SK-N-SH treated with all-trans-retinoic acid at 6 μM for 48 hours (cell line): ENCODE measurements at regions not wholly inside any gene's neighbourhood (a gene's known extent, or its start where the extent isn't known, plus 50 kb on each side); places are given as distances from the start of the nearest gene placed in this dataset.

Source experiments
- ATAC-seq: fragments of 200-7000 bp; cut with Tn5 transposase; 3 replicates; pipeline ENCODE4 v1.9.1; 2020; ENCODE audit warnings: mild to moderate bottlenecking, moderate library complexity
- BACH2 ChIP-seq: fragments of 250-450 bp; sonication (Bioruptor Pico); IDR thresholded peaks from 2 replicates; pipeline ENCODE4 v1.9.0; 2021; ENCODE audit warnings: mild to moderate bottlenecking, borderline replicate concordance
- CREB5 ChIP-seq: fragments of 250-450 bp; sonication (Bioruptor Pico); IDR thresholded peaks from 2 replicates; pipeline ENCODE4 v1.5.1; 2020; ENCODE audit warnings: low read depth, mild to moderate bottlenecking, moderate library complexity
- CSDC2 ChIP-seq: fragments of 250-450 bp; sonication (Bioruptor Pico); IDR thresholded peaks from 2 replicates; pipeline ENCODE4 v1.5.0; 2020; ENCODE audit warnings: mild to moderate bottlenecking, moderate library complexity
- CSRNP3 ChIP-seq: fragments of 250-450 bp; sonication (Bioruptor Pico); IDR thresholded peaks from 2 replicates; pipeline ENCODE4 v1.5.1; 2021; ENCODE audit warnings: mild to moderate bottlenecking, moderate library complexity
- ESRRG ChIP-seq: fragments of 250-450 bp; sonication (Bioruptor Pico); IDR thresholded peaks from 2 replicates; pipeline ENCODE4 v1.6.1; 2021; ENCODE audit warnings: mild to moderate bottlenecking
- PATZ1 ChIP-seq: fragments of 250-450 bp; sonication (Bioruptor Pico); IDR thresholded peaks from 2 replicates; pipeline ENCODE4 v1.8.0; 2020; ENCODE audit warnings: mild to moderate bottlenecking, moderate library complexity, borderline replicate concordance
- PPARA ChIP-seq: fragments of 250-450 bp; sonication (Bioruptor Pico); IDR thresholded peaks from 2 replicates; pipeline ENCODE4 v1.5.0; 2020; ENCODE audit warnings: mild to moderate bottlenecking, borderline replicate concordance
- RARB ChIP-seq: fragments of 250-450 bp; sonication (Bioruptor Pico); IDR thresholded peaks from 2 replicates; pipeline ENCODE4 v1.8.0; 2021; ENCODE audit warnings: mild to moderate bottlenecking, moderate library complexity
- SNAI2 ChIP-seq: fragments of 250-450 bp; sonication (Bioruptor Pico); IDR thresholded peaks from 2 replicates; pipeline ENCODE4 v1.5.0; 2020; ENCODE audit warnings: mild to moderate bottlenecking, moderate library complexity
- TCF4 ChIP-seq: fragments of 250-450 bp; sonication (Bioruptor Pico); IDR thresholded peaks from 2 replicates; pipeline ENCODE4 v1.8.0; 2021; ENCODE audit warnings: mild to moderate bottlenecking, moderate library complexity, borderline replicate concordance
- TOX ChIP-seq: fragments of 250-450 bp; sonication (Bioruptor Pico); IDR thresholded peaks from 2 replicates; pipeline ENCODE4 v1.8.0; 2021; ENCODE audit warnings: mild to moderate bottlenecking, moderate library complexity, borderline replicate concordance
- TSHZ2 ChIP-seq: fragments of 250-450 bp; sonication (Bioruptor Pico); IDR thresholded peaks from 2 replicates; pipeline ENCODE4 v1.5.0; 2020; ENCODE audit warnings: mild to moderate bottlenecking, moderate library complexity
- ZC3H10 ChIP-seq: fragments of 250-450 bp; sonication (Bioruptor Pico); IDR thresholded peaks from 2 replicates; pipeline ENCODE4 v1.5.1; 2021; ENCODE audit warnings: mild to moderate bottlenecking, moderate library complexity
- ZFP30 ChIP-seq: fragments of 450-650 bp; formaldehyde crosslinking; IDR thresholded peaks from 2 replicates; pipeline ENCODE4 v1.5.0; 2022; ENCODE audit warnings: mild to moderate bottlenecking, moderate library complexity
- ZNF565 ChIP-seq: fragments of 450-650 bp; formaldehyde crosslinking; conservative IDR thresholded peaks from 2 replicates; pipeline ENCODE4 v1.5.0; 2020; ENCODE audit warnings: low read depth, mild to moderate bottlenecking, moderate library complexity
- ZNF70 ChIP-seq: fragments of 450-650 bp; formaldehyde crosslinking; IDR thresholded peaks from 2 replicates; pipeline ENCODE4 v1.5.0; 2020; ENCODE audit warnings: mild to moderate bottlenecking, moderate library complexity
- ZNF8 ChIP-seq: fragments of 450-650 bp; formaldehyde crosslinking; IDR thresholded peaks from 2 replicates; pipeline ENCODE4 v1.5.0; 2020; ENCODE audit warnings: mild to moderate bottlenecking, moderate library complexity

- TF ChIP-seq CSRNP3 (CRISPR knock-in tag) = no peak
- TF ChIP-seq CSDC2 (CRISPR knock-in tag) = no peak
- TF ChIP-seq ZFP30 = no peak
These were observed 189.1 kb upstream of the KBTBD8 start (continued) for GRCh38 chr3:66808891-66809594.

GRCh38 chr3:66809595-66809958 lies 188.5 kb upstream of the KBTBD8 start:
- ATAC-seq = no peak
- TF ChIP-seq ZNF565 (no peak), TSHZ2 (CRISPR knock-in tag) (no peak), PATZ1 (CRISPR knock-in tag) (no peak), ZFP30 (no peak), BACH2 (no peak), ZC3H10 (CRISPR knock-in tag) (no peak), RARB (CRISPR knock-in tag) (no peak)

- ATAC-seq = no peak
These were observed 186.0 kb upstream of the KBTBD8 start for GRCh38 chr3:66812136-66812535.

GRCh38 chr3:66812741-66813140 lies 185.4 kb upstream of the KBTBD8 start:
- ATAC-seq = no peak
- no peak for TF ChIP-seq ZNF565
- TF ChIP-seq TOX (CRISPR knock-in tag) = no peak
- no peak for TF ChIP-seq CSDC2 (CRISPR knock-in tag)
- no peak for TF ChIP-seq ZNF70
- no peak for TF ChIP-seq PATZ1 (CRISPR knock-in tag)
- no peak for TF ChIP-seq ZFP30
- no peak for TF ChIP-seq PPARA
- TF ChIP-seq CREB5 = no peak
- no peak for TF ChIP-seq ESRRG (CRISPR knock-in tag)
- no peak for TF ChIP-seq BACH2
- no peak for TF ChIP-seq TCF4 (CRISPR knock-in tag)
- TF ChIP-seq ZNF8 (CRISPR knock-in tag) = no peak

More at GRCh38 chr3:66812136-66812535, 186.0 kb upstream of the KBTBD8 start:
- TF ChIP-seq ZC3H10 (CRISPR knock-in tag) = no peak
- no peak for TF ChIP-seq CSRNP3 (CRISPR knock-in tag)
- no peak for TF ChIP-seq PATZ1 (CRISPR knock-in tag)
- TF ChIP-seq PPARA = no peak
- TF ChIP-seq TOX (CRISPR knock-in tag) = no peak
- no peak for TF ChIP-seq ZNF70
- TF ChIP-seq SNAI2 = no peak
- TF ChIP-seq TCF4 (CRISPR knock-in tag) = no peak
